GM21367 (cell line): ENCODE measurements at regions not wholly inside any gene's neighbourhood (a gene's known extent, or its start where the extent isn't known, plus 50 kb on each side); places are given as distances from the start of the nearest gene placed in this dataset.

Experiments used
- ATAC-seq: cut with Tn5 transposase; IDR thresholded peaks from one replicate; pipeline ENCODE4 v1.9.1; 2021; ENCODE audit not compliant: unreplicated experiment

GRCh38 chr1:95974586-95974985 is 740.6 kb downstream of the RWDD3 start:
- ATAC-seq, result no peak

- ATAC-seq, result no peak
Measured at GRCh38 chr1:95982711-95983110, 738.9 kb upstream of the PTBP2 start.

GRCh38 chr1:95983831-95984230 is 737.8 kb upstream of the PTBP2 start:
- ATAC-seq, result no peak

GRCh38 chr1:95984798-95985374 is 736.7 kb upstream of the PTBP2 start:
- no peak for ATAC-seq

- no peak for ATAC-seq
Measured at GRCh38 chr1:95990033-95990432, 731.6 kb upstream of the PTBP2 start.

GRCh38 chr1:95991787-95992520 is 729.6 kb upstream of the PTBP2 start:
- ATAC-seq, result no peak

GRCh38 chr1:95994643-95995042 is 726.9 kb upstream of the PTBP2 start:
- no peak for ATAC-seq

GRCh38 chr1:96002201-96002600 is 719.4 kb upstream of the PTBP2 start:
- no peak for ATAC-seq

- no peak for ATAC-seq
Measured at GRCh38 chr1:96002969-96003964, 718.3 kb upstream of the PTBP2 start.

- no peak for ATAC-seq
Measured at GRCh38 chr1:96009831-96010434, 711.7 kb upstream of the PTBP2 start.

GRCh38 chr1:96011606-96012005 is 710.0 kb upstream of the PTBP2 start:
- ATAC-seq, result no peak

- ATAC-seq, result no peak
Measured at GRCh38 chr1:96016219-96016618, 705.4 kb upstream of the PTBP2 start.

GRCh38 chr1:96020378-96020777 is 701.2 kb upstream of the PTBP2 start:
- ATAC-seq, result no peak

GRCh38 chr1:96025062-96025461 is 696.5 kb upstream of the PTBP2 start:
- ATAC-seq, result no peak

- no peak for ATAC-seq
Measured at GRCh38 chr1:96028071-96028470, 693.5 kb upstream of the PTBP2 start.

- no peak for ATAC-seq
Measured at GRCh38 chr1:96030312-96030711, 691.3 kb upstream of the PTBP2 start.

GRCh38 chr1:96034006-96034405 is 687.6 kb upstream of the PTBP2 start:
- ATAC-seq, result no peak

- ATAC-seq, result no peak
Measured at GRCh38 chr1:96036763-96037162, 684.8 kb upstream of the PTBP2 start.

- no peak for ATAC-seq
Measured at GRCh38 chr1:96038636-96039035, 682.9 kb upstream of the PTBP2 start.

GRCh38 chr1:96039910-96040309 is 681.7 kb upstream of the PTBP2 start:
- ATAC-seq, result no peak

- no peak for ATAC-seq
Measured at GRCh38 chr1:96041470-96041869, 680.1 kb upstream of the PTBP2 start.
